HEK293T (cell line): ENCODE measurements at regions not wholly inside any gene's neighbourhood (a gene's known extent, or its start where the extent isn't known, plus 50 kb on each side); places are given as distances from the start of the nearest gene placed in this dataset.
A peak's percentile ranks its signal among the peaks of the same experiment; 100 is the strongest.

Source experiments
- CTCF ChIA-PET: fragments of 350-600 bp; formaldehyde crosslinking; extraction: SDS; loops from one replicate; lab custom pipeline; 2021; ENCODE audit warnings: antibody characterized with exemption, inconsistent platforms; lab: Yijun Ruan, JAX
- POLR2A ChIA-PET: fragments of 350-600 bp; formaldehyde crosslinking; extraction: SDS; loops from one replicate; lab custom pipeline; 2020; ENCODE audit warnings: antibody characterized with exemption, inconsistent platforms; lab: Yijun Ruan, JAX
- DNase-seq: peaks from one replicate; pipeline ENCODE4 v3.0.0; 2012; ENCODE audit warnings: mixed read lengths; ENCODE audit errors: extremely low spot score
- ARNT ChIP-seq: fragments of 450-650 bp; IDR thresholded peaks from 2 replicates; pipeline ENCODE4 v1.6.1; 2017; ENCODE audit warnings: mild to moderate bottlenecking
- BHLHE40 ChIP-seq: fragments of 450-650 bp; IDR thresholded peaks from 2 replicates; pipeline ENCODE4 v1.6.1; 2016; ENCODE audit warnings: mild to moderate bottlenecking, moderate library complexity, borderline replicate concordance
- CTBP1 ChIP-seq: fragments of 450-650 bp; IDR thresholded peaks from 2 replicates; pipeline ENCODE4 v1.6.1; 2016; ENCODE audit warnings: borderline replicate concordance
- ELF4 ChIP-seq: fragments of 450-650 bp; IDR thresholded peaks from 2 replicates; pipeline ENCODE4 v1.6.1; 2017; ENCODE audit warnings: antibody characterized with exemption
- FOXA1 ChIP-seq: fragments of 450-650 bp; IDR thresholded peaks from 2 replicates; pipeline ENCODE4 v1.6.1; 2016; ENCODE audit warnings: mild to moderate bottlenecking
- FOXK2 ChIP-seq: fragments of 450-650 bp; IDR thresholded peaks from 2 replicates; pipeline ENCODE4 v1.6.1; 2016; ENCODE audit warnings: mild to moderate bottlenecking
- FOXM1 ChIP-seq: fragments of 450-650 bp; IDR thresholded peaks from 2 replicates; pipeline ENCODE4 v1.6.1; 2017; ENCODE audit warnings: mild to moderate bottlenecking, borderline replicate concordance
- HDGF ChIP-seq: fragments of 450-650 bp; IDR thresholded peaks from 2 replicates; pipeline ENCODE4 v1.6.1; 2017; ENCODE audit warnings: antibody characterized with exemption, borderline replicate concordance
- L3MBTL2 ChIP-seq: fragments of 450-650 bp; conservative IDR thresholded peaks from 2 replicates; pipeline ENCODE4 v1.6.1; 2016; ENCODE audit warnings: mild to moderate bottlenecking
- LEF1 ChIP-seq: fragments of 450-650 bp; IDR thresholded peaks from 2 replicates; pipeline ENCODE4 v1.6.1; 2017; ENCODE audit warnings: mild to moderate bottlenecking, borderline replicate concordance
- NFRKB ChIP-seq: fragments of 450-650 bp; IDR thresholded peaks from 2 replicates; pipeline ENCODE4 v1.6.1; 2016; ENCODE audit warnings: mild to moderate bottlenecking, moderate library complexity
- PKNOX1 ChIP-seq: fragments of 450-650 bp; IDR thresholded peaks from 2 replicates; pipeline ENCODE4 v1.6.1; 2016
- SP1 ChIP-seq: fragments of 450-650 bp; IDR thresholded peaks from 2 replicates; pipeline ENCODE4 v1.6.1; 2017
- SUZ12 ChIP-seq: fragments of 450-650 bp; IDR thresholded peaks from 2 replicates; pipeline ENCODE4 v1.6.1; 2016; ENCODE audit warnings: mild to moderate bottlenecking
- TARDBP ChIP-seq: fragments of 450-650 bp; IDR thresholded peaks from 2 replicates; pipeline ENCODE4 v1.6.1; 2016
- ZNF384 ChIP-seq: fragments of 450-650 bp; IDR thresholded peaks from 2 replicates; pipeline ENCODE4 v1.6.1; 2016

GRCh38 chr3:168865022-168865551 is 769.4 kb upstream of the GOLIM4 start:
- POLR2A ChIA-PET = no interaction called here
- TF ChIP-seq BHLHE40 (no peak), ZNF384 (peak; percentile 86)
- no peak for DNase-seq
- CTCF ChIA-PET = interaction anchor here (0.9 to 1.4 kb wide), 6 partner anchors 9 to 804 kb away, joined by 3 to 5 read pairs (median 4); no protein-coding TSS in a partner anchor

GRCh38 chr3:168864107-168865021 is 768.6 kb upstream of the GOLIM4 start:
- DNase-seq = no peak
- POLR2A ChIA-PET = no interaction called here
- no peak for TF ChIP-seq SP1
- TF ChIP-seq LEF1 = no peak
- TF ChIP-seq SUZ12 = no peak
- TF ChIP-seq FOXA1 = no peak
- TF ChIP-seq HDGF = no peak
- TF ChIP-seq ELF4 = no peak
- TF ChIP-seq NFRKB = no peak
- CTCF ChIA-PET = interaction anchor here (0.9 to 1.4 kb wide), 6 partner anchors 8 to 805 kb away, joined by 3 to 5 read pairs (median 4); no protein-coding TSS in a partner anchor

- DNase-seq = no peak
- TF ChIP-seq FOXM1 (no peak), PKNOX1 (no peak), FOXA1 (no peak), ELF4 (no peak), HDGF (no peak), BHLHE40 (no peak), ZNF384 (no peak), FOXK2 (no peak), TARDBP (no peak), LEF1 (no peak), SP1 (no peak)
- POLR2A ChIA-PET = no interaction called here
- CTCF ChIA-PET = no interaction called here
These were observed 767.8 kb upstream of the GOLIM4 start for GRCh38 chr3:168863561-168863960.

GRCh38 chr3:168862466-168862865 is 766.7 kb upstream of the GOLIM4 start:
- TF ChIP-seq TARDBP = no peak
- no peak for TF ChIP-seq SUZ12
- no peak for TF ChIP-seq BHLHE40
- no peak for TF ChIP-seq ELF4
- no peak for TF ChIP-seq LEF1
- TF ChIP-seq SP1 = no peak
- no peak for TF ChIP-seq FOXM1
- no peak for TF ChIP-seq ZNF384
- DNase-seq = no peak
- CTCF ChIA-PET = interaction anchor here (0.6 kb wide), 1 partner anchor 883 kb away, joined by 3 read pairs; no protein-coding TSS in a partner anchor
- POLR2A ChIA-PET = no interaction called here

GRCh38 chr3:168860592-168860991 is 764.9 kb upstream of the GOLIM4 start:
- no peak for TF ChIP-seq CTBP1
- TF ChIP-seq ARNT = no peak
- no peak for TF ChIP-seq FOXA1
- ChIA-PET POLR2A (no interaction called here), CTCF (interaction anchor here (0.8 kb wide), 1 partner anchor 967 kb away, joined by 3 read pairs; no protein-coding TSS in a partner anchor)
- DNase-seq = no peak

- ChIA-PET POLR2A (no interaction called here), CTCF (interaction anchor here (0.8 kb wide), 1 partner anchor 967 kb away, joined by 3 read pairs; no protein-coding TSS in a partner anchor)
- TF ChIP-seq BHLHE40 (no peak), ARNT (no peak), L3MBTL2 (no peak), FOXK2 (no peak)
- DNase-seq = no peak
These were observed 764.3 kb upstream of the GOLIM4 start for GRCh38 chr3:168860028-168860427.

- DNase-seq = no peak
- ChIA-PET CTCF (no interaction called here), POLR2A (no interaction called here)
- no peak for TF ChIP-seq PKNOX1
- TF ChIP-seq FOXA1 = no peak
- no peak for TF ChIP-seq NFRKB
- no peak for TF ChIP-seq HDGF
- no peak for TF ChIP-seq LEF1
- no peak for TF ChIP-seq ELF4
- no peak for TF ChIP-seq SUZ12
- no peak for TF ChIP-seq BHLHE40
- no peak for TF ChIP-seq ZNF384
- TF ChIP-seq FOXK2 = no peak
- TF ChIP-seq CTBP1 = no peak
- no peak for TF ChIP-seq SP1
- no peak for TF ChIP-seq L3MBTL2
- TF ChIP-seq ARNT = no peak
- TF ChIP-seq FOXM1 = no peak
- no peak for TF ChIP-seq TARDBP
These were observed 763.9 kb upstream of the GOLIM4 start for GRCh38 chr3:168859574-168859973.
